ENCODE measurements at regions not wholly inside any gene's neighbourhood (a gene's known extent, or its start where the extent isn't known, plus 50 kb on each side); places are given as distances from the start of the nearest gene placed in this dataset.

DNA sequence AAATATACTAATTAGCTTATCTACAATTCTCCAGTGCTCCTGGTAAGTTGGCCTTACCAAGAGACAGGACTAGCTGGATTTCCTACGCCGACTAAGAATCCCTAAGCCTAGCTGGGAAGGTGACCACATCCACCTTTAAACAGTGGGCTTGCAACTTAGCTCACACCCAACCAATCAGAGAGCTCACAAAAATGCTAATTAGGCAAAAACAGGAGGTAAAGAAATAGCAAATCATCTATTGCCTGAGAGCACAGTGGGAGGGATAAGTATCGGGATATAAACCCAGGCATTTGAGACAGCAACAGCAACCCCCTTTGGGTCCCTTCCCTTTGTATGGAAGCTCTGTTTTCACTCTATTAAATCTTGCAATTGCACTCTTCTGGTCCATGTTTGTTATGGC, 1025.0 kb downstream of the RAB28 start:
- TF ChIP-seq POLR2AphosphoS5 (IDR thresholded peaks at IDR 0.05) (no peak), EZH2 (IDR thresholded peaks at IDR 0.05; ENCODE audit: borderline replicate concordance, insufficient read depth, low read length, poor library complexity, severe bottlenecking) (no peak), RAD21 (conservative IDR thresholded peaks at IDR 0.05) (no peak), SMC3 (conservative IDR thresholded peaks at IDR 0.05; ENCODE audit: poor library complexity) (no peak), EP300 (conservative IDR thresholded peaks at IDR 0.05; ENCODE audit: poor library complexity, severe bottlenecking) (no peak)
- TF ChIP-seq, protein P1, sequence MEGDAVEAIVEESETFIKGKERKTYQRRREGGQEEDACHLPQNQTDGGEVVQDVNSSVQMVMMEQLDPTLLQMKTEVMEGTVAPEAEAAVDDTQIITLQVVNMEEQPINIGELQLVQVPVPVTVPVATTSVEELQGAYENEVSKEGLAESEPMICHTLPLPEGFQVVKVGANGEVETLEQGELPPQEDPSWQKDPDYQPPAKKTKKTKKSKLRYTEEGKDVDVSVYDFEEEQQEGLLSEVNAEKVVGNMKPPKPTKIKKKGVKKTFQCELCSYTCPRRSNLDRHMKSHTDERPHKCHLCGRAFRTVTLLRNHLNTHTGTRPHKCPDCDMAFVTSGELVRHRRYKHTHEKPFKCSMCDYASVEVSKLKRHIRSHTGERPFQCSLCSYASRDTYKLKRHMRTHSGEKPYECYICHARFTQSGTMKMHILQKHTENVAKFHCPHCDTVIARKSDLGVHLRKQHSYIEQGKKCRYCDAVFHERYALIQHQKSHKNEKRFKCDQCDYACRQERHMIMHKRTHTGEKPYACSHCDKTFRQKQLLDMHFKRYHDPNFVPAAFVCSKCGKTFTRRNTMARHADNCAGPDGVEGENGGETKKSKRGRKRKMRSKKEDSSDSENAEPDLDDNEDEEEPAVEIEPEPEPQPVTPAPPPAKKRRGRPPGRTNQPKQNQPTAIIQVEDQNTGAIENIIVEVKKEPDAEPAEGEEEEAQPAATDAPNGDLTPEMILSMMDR (IDR thresholded peaks at IDR 0.05; ENCODE audit: poor library complexity, severe bottlenecking), result no peak
- TF ChIP-seq, protein P2, sequence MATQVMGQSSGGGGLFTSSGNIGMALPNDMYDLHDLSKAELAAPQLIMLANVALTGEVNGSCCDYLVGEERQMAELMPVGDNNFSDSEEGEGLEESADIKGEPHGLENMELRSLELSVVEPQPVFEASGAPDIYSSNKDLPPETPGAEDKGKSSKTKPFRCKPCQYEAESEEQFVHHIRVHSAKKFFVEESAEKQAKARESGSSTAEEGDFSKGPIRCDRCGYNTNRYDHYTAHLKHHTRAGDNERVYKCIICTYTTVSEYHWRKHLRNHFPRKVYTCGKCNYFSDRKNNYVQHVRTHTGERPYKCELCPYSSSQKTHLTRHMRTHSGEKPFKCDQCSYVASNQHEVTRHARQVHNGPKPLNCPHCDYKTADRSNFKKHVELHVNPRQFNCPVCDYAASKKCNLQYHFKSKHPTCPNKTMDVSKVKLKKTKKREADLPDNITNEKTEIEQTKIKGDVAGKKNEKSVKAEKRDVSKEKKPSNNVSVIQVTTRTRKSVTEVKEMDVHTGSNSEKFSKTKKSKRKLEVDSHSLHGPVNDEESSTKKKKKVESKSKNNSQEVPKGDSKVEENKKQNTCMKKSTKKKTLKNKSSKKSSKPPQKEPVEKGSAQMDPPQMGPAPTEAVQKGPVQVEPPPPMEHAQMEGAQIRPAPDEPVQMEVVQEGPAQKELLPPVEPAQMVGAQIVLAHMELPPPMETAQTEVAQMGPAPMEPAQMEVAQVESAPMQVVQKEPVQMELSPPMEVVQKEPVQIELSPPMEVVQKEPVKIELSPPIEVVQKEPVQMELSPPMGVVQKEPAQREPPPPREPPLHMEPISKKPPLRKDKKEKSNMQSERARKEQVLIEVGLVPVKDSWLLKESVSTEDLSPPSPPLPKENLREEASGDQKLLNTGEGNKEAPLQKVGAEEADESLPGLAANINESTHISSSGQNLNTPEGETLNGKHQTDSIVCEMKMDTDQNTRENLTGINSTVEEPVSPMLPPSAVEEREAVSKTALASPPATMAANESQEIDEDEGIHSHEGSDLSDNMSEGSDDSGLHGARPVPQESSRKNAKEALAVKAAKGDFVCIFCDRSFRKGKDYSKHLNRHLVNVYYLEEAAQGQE (IDR thresholded peaks at IDR 0.05; ENCODE audit: borderline replicate concordance), result no peak
